Panc1 (cell line): ENCODE measurements at regions not wholly inside any gene's neighbourhood (a gene's known extent, or its start where the extent isn't known, plus 50 kb on each side); places are given as distances from the start of the nearest gene placed in this dataset.

ENCODE experiments used
- CTCF ChIP-seq: fragments of 450-650 bp; IDR thresholded peaks from 2 replicates; pipeline ENCODE4 v1.5.1; 2017; ENCODE audit warnings: mild to moderate bottlenecking
- POLR2AphosphoS5 ChIP-seq: IDR thresholded peaks from 2 replicates; pipeline ENCODE4 v1.6.1; 2012; ENCODE audit warnings: mild to moderate bottlenecking, low read depth, low read length, moderate library complexity
- SIN3A ChIP-seq: IDR thresholded peaks from 2 replicates; pipeline ENCODE4 v1.6.1; 2012; ENCODE audit warnings: low read depth, mild to moderate bottlenecking, low read length, moderate library complexity, borderline replicate concordance; ENCODE audit not compliant: insufficient read depth

GRCh38 chr20:11981366-11981947 lies 63.8 kb downstream of the BTBD3 start:
- TF ChIP-seq CTCF (no peak), SIN3A (no peak), POLR2AphosphoS5 (no peak)
